ENCODE measurements at regions not wholly inside any gene's neighbourhood (a gene's known extent, or its start where the extent isn't known, plus 50 kb on each side); places are given as distances from the start of the nearest gene placed in this dataset.

DNA sequence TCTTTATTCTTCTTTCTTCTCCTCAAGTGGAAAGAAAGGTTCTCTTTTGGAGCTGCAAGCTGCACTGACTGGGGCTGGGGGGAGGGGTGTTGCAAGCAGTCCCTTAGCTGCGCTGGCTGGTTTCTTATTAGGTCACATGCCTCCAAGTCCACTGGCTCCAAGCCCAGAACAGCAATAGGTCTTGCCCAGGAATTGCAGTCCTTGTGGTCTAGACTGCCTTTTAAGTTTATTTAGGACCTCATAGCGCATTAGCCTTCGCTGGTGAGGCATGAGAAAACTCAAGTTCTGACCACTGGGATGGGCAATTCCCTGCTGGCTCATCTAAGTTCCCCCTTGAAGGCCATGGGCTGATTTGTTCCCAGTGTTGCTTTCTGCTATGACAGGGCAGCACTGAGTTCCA is 138.6 kb upstream of the SCN7A start (continued):
- TF ChIP-seq, protein P1, sequence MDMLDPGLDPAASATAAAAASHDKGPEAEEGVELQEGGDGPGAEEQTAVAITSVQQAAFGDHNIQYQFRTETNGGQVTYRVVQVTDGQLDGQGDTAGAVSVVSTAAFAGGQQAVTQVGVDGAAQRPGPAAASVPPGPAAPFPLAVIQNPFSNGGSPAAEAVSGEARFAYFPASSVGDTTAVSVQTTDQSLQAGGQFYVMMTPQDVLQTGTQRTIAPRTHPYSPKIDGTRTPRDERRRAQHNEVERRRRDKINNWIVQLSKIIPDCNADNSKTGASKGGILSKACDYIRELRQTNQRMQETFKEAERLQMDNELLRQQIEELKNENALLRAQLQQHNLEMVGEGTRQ (IDR thresholded peaks at IDR 0.05; ENCODE audit: borderline replicate concordance, low read depth, low read length): no peak
- TF ChIP-seq SP1 (IDR thresholded peaks at IDR 0.05; ENCODE audit: low read depth, low read length) (no peak), ZNF622 (IDR thresholded peaks at IDR 0.05) (no peak)

- Histone ChIP-seq H4K20me1 (ENCODE audit: control insufficient read depth, insufficient read depth) (no peaks in the 10 kb centered on the region), H3K36me3 (ENCODE audit: control insufficient read depth in 2 of 2, insufficient read depth in 2 of 2, low read length in 1 of 2) (no peaks in the 10 kb centered on the region), H3K27me3 (replicated peaks in 1 of 2; ENCODE audit: control insufficient read depth in 2 of 2, insufficient read depth in 2 of 2, low read length in 1 of 2) (no peaks in the 10 kb centered on the region), H3K9ac (ENCODE audit: control insufficient read depth, insufficient read depth, low read length) (no peak overlapping the region), H3K4me3 (no peak overlapping the region), H3K9me3 (replicated peaks; ENCODE audit: control insufficient read depth, insufficient read depth, low read length) (no peaks in the 10 kb centered on the region), H3K27ac (ENCODE audit: control insufficient read depth, insufficient read depth) (no peak overlapping the region), H3K79me2 (ENCODE audit: control insufficient read depth, insufficient read depth, low read length) (no peaks in the 10 kb centered on the region), H3K4me2 (ENCODE audit: control insufficient read depth, insufficient read depth) (no peak overlapping the region), H2AFZ (ENCODE audit: control insufficient read depth, low read depth, low read length) (no peak overlapping the region), H3K4me1 (ENCODE audit: control insufficient read depth, insufficient read depth, low read length) (no peaks in the 10 kb centered on the region)
- DNase-seq (ENCODE audit: low read depth, low spot score) (no peak), ATAC-seq (peak; percentile 26), FAIRE-seq (no peak)
- TF ChIP-seq NFYA (IDR thresholded peaks at IDR 0.05; ENCODE audit: borderline replicate concordance, low read depth, low read length) (no peak), STAT3 (IDR thresholded peaks at IDR 0.05; ENCODE audit: low read depth, low read length) (no peak), CEBPB (IDR thresholded peaks at IDR 0.05; ENCODE audit: borderline replicate concordance in 1 of 2, low read depth in 2 of 2, low read length in 2 of 2) (no peak), SMAD1 (IDR thresholded peaks at IDR 0.05; ENCODE audit: low read depth, partially characterized antibody) (no peak), SUPT20H (IDR thresholded peaks at IDR 0.05; ENCODE audit: borderline replicate concordance, control insufficient read depth, low read depth, low read length) (no peak), ASH2L (IDR thresholded peaks at IDR 0.05; ENCODE audit: borderline replicate concordance, low read depth) (no peak), STAT1 (conservative IDR thresholded peaks at IDR 0.05) (no peak)
- in situ Hi-C loops (cut with MboI): no loop called here
- SMC1A ChIA-PET (ENCODE audit: uncharacterized antibody, unreplicated experiment): interaction anchor here (0.8 to 1.2 kb wide), 2 partner anchors 12 to 14 kb away, joined by 3 read pairs; no protein-coding TSS in a partner anchor
- no TSS peak for BruUV-seq (replicated peaks)
- RAD21 ChIA-PET (ENCODE audit: unreplicated experiment): interaction anchor here (1.4 kb wide), 1 partner anchor 14 kb away, joined by 3 read pairs; no protein-coding TSS in a partner anchor
- intact Hi-C loops (cut with micrococcal nuclease; ENCODE audit: unreplicated experiment): loop anchor here (5.0 kb wide), 1 partner anchor 584 kb away; no protein-coding TSS in a partner anchor
- 28% methylated on average over 1 of the region's 1 CpG for WGBS (ENCODE audit: insufficient coverage, insufficient replicate concordance, low lambda C conversion rate, missing lambda C conversion rate)
- POLR2A ChIA-PET: no interaction called here
- CTCF ChIA-PET: no interaction called here
Measured at GRCh38 chr2:166628478-166629136, 134.6 kb upstream of the SCN7A start.
